GM12892 (cell line): ENCODE measurements at regions not wholly inside any gene's neighbourhood (a gene's known extent, or its start where the extent isn't known, plus 50 kb on each side); places are given as distances from the start of the nearest gene placed in this dataset.

Source experiments
- POLR2A ChIP-seq: IDR thresholded peaks from 2 replicates; pipeline ENCODE4 v1.6.1; 2011; ENCODE audit warnings: low read depth, low read length, control low read depth
- POLR2AphosphoS5 ChIP-seq: IDR thresholded peaks from 2 replicates; pipeline ENCODE4 v1.6.1; 2011; ENCODE audit warnings: low read depth, low read length, control low read depth

- no peak for TF ChIP-seq POLR2A
- no peak for TF ChIP-seq POLR2AphosphoS5
Observed at GRCh38 chr5:166493040-166493439, 1798.4 kb upstream of the WWC1 start.
